ENCODE measurements at regions not wholly inside any gene's neighbourhood (a gene's known extent, or its start where the extent isn't known, plus 50 kb on each side); places are given as distances from the start of the nearest gene placed in this dataset.

- H3K27ac ChIP-seq (ENCODE audit: low read depth, low read length): no peak overlapping the region
- H3K9ac ChIP-seq (ENCODE audit: low read length): no peak overlapping the region
- FAIRE-seq (no peak), DNase-seq (ENCODE audit: low read depth) (no peak)
- Mint-ChIP-seq H3K9me3 (ENCODE audit: unreplicated experiment) (no peaks in the 10 kb centered on the region), H3K27ac (ENCODE audit: unreplicated experiment) (no peak overlapping the region), H3K36me3 (ENCODE audit: low read depth, unreplicated experiment) (no peaks in the 10 kb centered on the region), H3K4me1 (ENCODE audit: low read depth, unreplicated experiment) (peaks cover 28% of the 10 kb centered on the region), H3K4me3 (ENCODE audit: unreplicated experiment) (no peak overlapping the region), H3K27me3 (ENCODE audit: low read depth, unreplicated experiment) (peaks cover 8% of the 10 kb centered on the region)
- no peaks in the 10 kb centered on the region for H3K36me3 ChIP-seq (ENCODE audit: insufficient read depth, low read length)
- H3K4me1 ChIP-seq (ENCODE audit: insufficient read depth, low read length): peaks cover 11% of the 10 kb centered on the region
- no peak overlapping the region for H3K4me3 ChIP-seq (ENCODE audit: insufficient read depth, low read depth, low read length)
- no peaks in the 10 kb centered on the region for H3K27me3 ChIP-seq (ENCODE audit: insufficient read depth, low read length)
- no peak overlapping the region for H2AFZ ChIP-seq (ENCODE audit: low read depth, low read length)
- H4K20me1 ChIP-seq (ENCODE audit: insufficient read depth, low read length): no peaks in the 10 kb centered on the region
- H3K4me2 ChIP-seq (ENCODE audit: low read length): no peak overlapping the region
- TF ChIP-seq EZH2 (IDR thresholded peaks at IDR 0.05; ENCODE audit: insufficient read depth, low read length) (no peak), CTCF (IDR thresholded peaks at IDR 0.05; ENCODE audit: insufficient read depth, low read depth, low read length) (no peak)
- no peaks in the 10 kb centered on the region for H3K79me2 ChIP-seq (ENCODE audit: insufficient read depth, low read length)
- H3K9me3 ChIP-seq (ENCODE audit: insufficient read depth, low read depth, low read length): no peaks in the 10 kb centered on the region
Observed at GRCh38 chr9:86790805-86791204, 156.5 kb downstream of the GAS1 start.

DNA sequence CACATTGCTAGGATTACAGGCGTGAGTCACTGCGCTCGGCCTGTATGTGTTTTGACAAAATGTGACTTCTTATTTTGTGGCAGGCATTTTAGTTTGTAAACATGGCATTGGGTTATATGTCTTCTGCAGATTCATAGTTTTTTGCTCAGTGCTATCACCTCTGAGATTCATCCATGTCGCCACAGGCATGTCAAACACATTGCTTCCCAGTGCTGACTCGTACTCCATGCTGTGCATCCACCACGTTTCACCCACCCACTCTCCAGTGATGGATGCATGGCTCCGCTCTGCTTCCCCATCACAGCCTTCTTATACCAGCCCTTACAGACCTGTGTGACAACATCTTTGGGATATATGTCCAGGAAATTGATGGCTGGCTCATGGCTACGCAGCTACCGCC, 158.8 kb downstream of the GAS1 start:
- H3K36me3 ChIP-seq (ENCODE audit: insufficient read depth, low read length): no peaks in the 10 kb centered on the region
- H3K4me1 ChIP-seq (ENCODE audit: insufficient read depth, low read length): no peaks in the 10 kb centered on the region
- H3K36me3 Mint-ChIP-seq (ENCODE audit: low read depth, unreplicated experiment): no peaks in the 10 kb centered on the region
- TF ChIP-seq EZH2 (IDR thresholded peaks at IDR 0.05; ENCODE audit: insufficient read depth, low read length): no peak
- TF ChIP-seq CTCF (IDR thresholded peaks at IDR 0.05; ENCODE audit: insufficient read depth, low read depth, low read length): no peak
- DNase-seq (ENCODE audit: low read depth) (no peak), FAIRE-seq (no peak)
- H3K4me2 ChIP-seq (ENCODE audit: low read length): no peak overlapping the region
- H3K4me3 Mint-ChIP-seq (ENCODE audit: unreplicated experiment): no peak overlapping the region
- no peaks in the 10 kb centered on the region for H3K9me3 ChIP-seq (ENCODE audit: insufficient read depth, low read depth, low read length)
- H3K27ac Mint-ChIP-seq (ENCODE audit: unreplicated experiment): no peak overlapping the region
- H3K27ac ChIP-seq (ENCODE audit: low read depth, low read length): no peak overlapping the region
- H3K4me3 ChIP-seq (ENCODE audit: insufficient read depth, low read depth, low read length): no peak overlapping the region
- H4K20me1 ChIP-seq (ENCODE audit: insufficient read depth, low read length): no peaks in the 10 kb centered on the region
- no peaks in the 10 kb centered on the region for H3K79me2 ChIP-seq (ENCODE audit: insufficient read depth, low read length)
- peaks cover 6% of the 10 kb centered on the region for H3K9me3 Mint-ChIP-seq (ENCODE audit: unreplicated experiment)
- H2AFZ ChIP-seq (ENCODE audit: low read depth, low read length): no peak overlapping the region
- H3K27me3 Mint-ChIP-seq (ENCODE audit: low read depth, unreplicated experiment): peaks cover 12% of the 10 kb centered on the region
- H3K9ac ChIP-seq (ENCODE audit: low read length): no peak overlapping the region
- H3K27me3 ChIP-seq (ENCODE audit: insufficient read depth, low read length): peaks cover 2% of the 10 kb centered on the region
- peaks cover 6% of the 10 kb centered on the region for H3K4me1 Mint-ChIP-seq (ENCODE audit: low read depth, unreplicated experiment)

GRCh38 chr9:86783884-86784283, 163.4 kb downstream of the GAS1 start:
- Histone ChIP-seq H3K79me2 (ENCODE audit: insufficient read depth, low read length) (no peaks in the 10 kb centered on the region), H3K27ac (ENCODE audit: low read depth, low read length) (no peak overlapping the region), H3K36me3 (ENCODE audit: insufficient read depth, low read length) (no peaks in the 10 kb centered on the region), H4K20me1 (ENCODE audit: insufficient read depth, low read length) (no peaks in the 10 kb centered on the region), H3K27me3 (ENCODE audit: insufficient read depth, low read length) (peaks cover 2% of the 10 kb centered on the region), H3K9me3 (ENCODE audit: insufficient read depth, low read depth, low read length) (no peaks in the 10 kb centered on the region), H3K4me1 (ENCODE audit: insufficient read depth, low read length) (no peaks in the 10 kb centered on the region), H3K4me3 (ENCODE audit: insufficient read depth, low read depth, low read length) (no peak overlapping the region), H3K4me2 (ENCODE audit: low read length) (no peak overlapping the region), H3K9ac (ENCODE audit: low read length) (no peak overlapping the region), H2AFZ (ENCODE audit: low read depth, low read length) (no peak overlapping the region)
- DNase-seq (ENCODE audit: low read depth) (peak; percentile 36), FAIRE-seq (no peak)
- peaks cover 6% of the 10 kb centered on the region for H3K9me3 Mint-ChIP-seq (ENCODE audit: unreplicated experiment)
- no peak overlapping the region for H3K27ac Mint-ChIP-seq (ENCODE audit: unreplicated experiment)
- H3K27me3 Mint-ChIP-seq (ENCODE audit: low read depth, unreplicated experiment): peaks cover 4% of the 10 kb centered on the region
- H3K36me3 Mint-ChIP-seq (ENCODE audit: low read depth, unreplicated experiment): no peaks in the 10 kb centered on the region
- peaks cover 3% of the 10 kb centered on the region for H3K4me1 Mint-ChIP-seq (ENCODE audit: low read depth, unreplicated experiment)
- H3K4me3 Mint-ChIP-seq (ENCODE audit: unreplicated experiment): no peak overlapping the region
- TF ChIP-seq EZH2 (IDR thresholded peaks at IDR 0.05; ENCODE audit: insufficient read depth, low read length): no peak
- no peak for TF ChIP-seq CTCF (IDR thresholded peaks at IDR 0.05; ENCODE audit: insufficient read depth, low read depth, low read length)

Measured in astrocyte (in vitro differentiated cells and primary cell).